ENCODE measurements at regions not wholly inside any gene's neighbourhood (a gene's known extent, or its start where the extent isn't known, plus 50 kb on each side); places are given as distances from the start of the nearest gene placed in this dataset.

GRCh38 chr7:30221764-30222163, 62.6 kb upstream of the ZNRF2 start:
- TF ChIP-seq CTCF (conservative IDR thresholded peaks at IDR 0.05; ENCODE audit: low read depth in 2 of 2) (no peak), EZH2 (IDR thresholded peaks at IDR 0.05; ENCODE audit: low read depth, unreplicated experiment) (no peak), POLR2AphosphoS5 (IDR thresholded peaks at IDR 0.05; ENCODE audit: low read depth) (no peak), CREB1 (CRISPR knock-in tag; IDR thresholded peaks at IDR 0.05; ENCODE audit: low read depth) (no peak), REST (IDR thresholded peaks at IDR 0.05; ENCODE audit: unreplicated experiment) (no peak), NANOG (IDR thresholded peaks at IDR 0.05; ENCODE audit: borderline replicate concordance) (no peak), JUNB (IDR thresholded peaks at IDR 0.05; ENCODE audit: unreplicated experiment) (no peak), EZH2phosphoT487 (IDR thresholded peaks at IDR 0.05; ENCODE audit: unreplicated experiment) (no peak)

Data from GM23338 (cell line).